GM23338 (cell line): ENCODE measurements at regions not wholly inside any gene's neighbourhood (a gene's known extent, or its start where the extent isn't known, plus 50 kb on each side); places are given as distances from the start of the nearest gene placed in this dataset.

Experiments used
- ATAC-seq: fragments of 200-7000 bp; cut with Tn5 transposase; 3 replicates; pipeline ENCODE4 v1.9.1; 2020
- DNase-seq: peaks from one replicate; pipeline ENCODE4 v3.0.0-alpha.2; 2015; ENCODE audit warnings: low spot score
- H2AFZ ChIP-seq: fragments of 200-600 bp; sonication (generic); 2 replicates; pipeline ENCODE4 v1.8.0; 2016; ENCODE audit warnings: antibody characterized with exemption, mild to moderate bottlenecking, moderate library complexity
- H3F3A ChIP-seq: fragments of 200-600 bp; sonication (generic); replicated peaks from 2 replicates; pipeline ENCODE4 v1.8.0; 2017; ENCODE audit warnings: antibody characterized with exemption, mixed run types, low read depth
- H3K27ac ChIP-seq: fragments of 200-600 bp; sonication (generic); 2 replicates; pipeline ENCODE4 v1.6.1; 2016; ENCODE audit warnings: low read depth
- H3K27me3 ChIP-seq: fragments of 200-600 bp; sonication (generic); 2 replicates; pipeline ENCODE4 v1.8.0; 2016; ENCODE audit warnings: mild to moderate bottlenecking, mixed run types, moderate library complexity; ENCODE audit not compliant: insufficient read depth
- H3K36me3 ChIP-seq: fragments of 200-600 bp; sonication (generic); 2 replicates; pipeline ENCODE4 v1.8.0; 2016; ENCODE audit warnings: mild to moderate bottlenecking; ENCODE audit not compliant: insufficient read depth
- H3K4me1 ChIP-seq: fragments of 200-600 bp; sonication (generic); 2 replicates; pipeline ENCODE4 v1.8.0; 2016; ENCODE audit warnings: mild to moderate bottlenecking, moderate library complexity; ENCODE audit not compliant: insufficient read depth
- H3K4me2 ChIP-seq: fragments of 200-600 bp; sonication (generic); 2 replicates; pipeline ENCODE4 v1.7.1; 2017; ENCODE audit warnings: mixed run types
- H3K4me3 ChIP-seq: fragments of 200-600 bp; sonication (generic); 2 replicates; pipeline ENCODE4 v1.6.1; 2016; ENCODE audit warnings: mixed run types
- H3K79me2 ChIP-seq: fragments of 200-600 bp; sonication (generic); replicated peaks from 2 replicates; pipeline ENCODE4 v1.8.0; 2017; ENCODE audit warnings: mild to moderate bottlenecking; ENCODE audit not compliant: insufficient read depth
- H3K9me2 ChIP-seq: fragments of 200-600 bp; sonication (generic); 2 replicates; pipeline ENCODE4 v1.8.0; 2017; ENCODE audit not compliant: insufficient read depth
- H4K20me1 ChIP-seq: fragments of 200-600 bp; sonication (generic); replicated peaks from 2 replicates; pipeline ENCODE4 v1.8.0; 2017; ENCODE audit warnings: mild to moderate bottlenecking; ENCODE audit not compliant: insufficient read depth
- H3K27ac Mint-ChIP-seq: 2 replicates; pipeline ENCODE4 v1.8.0; 2020; ENCODE audit warnings: inconsistent platforms, mild to moderate bottlenecking, moderate library complexity, mixed read lengths
- H3K27me3 Mint-ChIP-seq: 3 replicates; pipeline ENCODE4 v1.8.0; 2022; ENCODE audit warnings: low read depth, mild to moderate bottlenecking, moderate library complexity, mixed read lengths, inconsistent platforms; ENCODE audit not compliant: insufficient read depth, poor library complexity
- H3K36me3 Mint-ChIP-seq: 3 replicates; pipeline ENCODE4 v1.8.0; 2021; ENCODE audit warnings: low read depth, mild to moderate bottlenecking, inconsistent platforms, moderate library complexity, mixed read lengths
- H3K4me1 Mint-ChIP-seq: 3 replicates; pipeline ENCODE4 v1.8.0; 2020; ENCODE audit warnings: mild to moderate bottlenecking, inconsistent platforms, mixed read lengths
- H3K4me3 Mint-ChIP-seq: 3 replicates; pipeline ENCODE4 v1.8.0; 2021; ENCODE audit warnings: moderate library complexity, mild to moderate bottlenecking, inconsistent platforms, mixed read lengths
- H3K9me3 Mint-ChIP-seq: 3 replicates; pipeline ENCODE4 v1.8.0; 2020; ENCODE audit warnings: moderate library complexity, mild to moderate bottlenecking, inconsistent platforms, mixed read lengths
- CREB1 ChIP-seq: fragments of 250-450 bp; sonication (Bioruptor Pico); IDR thresholded peaks from 2 replicates; pipeline ENCODE4 v1.5.0; 2020; ENCODE audit warnings: low read depth, mild to moderate bottlenecking, moderate library complexity
- EZH2 ChIP-seq: fragments of 200-600 bp; sonication (generic); IDR thresholded peaks from one replicate; pipeline ENCODE4 v1.8.0; 2017; ENCODE audit warnings: antibody characterized with exemption, mild to moderate bottlenecking, low read depth; ENCODE audit not compliant: unreplicated experiment
- EZH2phosphoT487 ChIP-seq: fragments of 200-600 bp; sonication (generic); IDR thresholded peaks from one replicate; pipeline ENCODE4 v1.8.1; 2018; ENCODE audit warnings: antibody characterized with exemption; ENCODE audit not compliant: unreplicated experiment
- JUNB ChIP-seq: IDR thresholded peaks from one replicate; pipeline ENCODE4 v1.6.1; 2016; ENCODE audit warnings: antibody characterized with exemption; ENCODE audit not compliant: unreplicated experiment
- NANOG ChIP-seq: IDR thresholded peaks from 2 replicates; pipeline ENCODE4 v1.6.1; 2016; ENCODE audit warnings: antibody characterized with exemption, borderline replicate concordance
- POLR2AphosphoS5 ChIP-seq: IDR thresholded peaks from 2 replicates; pipeline ENCODE4 v1.6.1; 2016; ENCODE audit warnings: antibody characterized with exemption, low read depth
- STAT1 ChIP-seq: IDR thresholded peaks from one replicate; pipeline ENCODE4 v1.6.1; 2016; ENCODE audit warnings: antibody characterized with exemption; ENCODE audit not compliant: unreplicated experiment
- ZNF114 ChIP-seq: fragments of 250-450 bp; sonication (Bioruptor Pico); IDR thresholded peaks from 2 replicates; pipeline ENCODE4 v1.5.0; 2020; ENCODE audit warnings: mild to moderate bottlenecking, moderate library complexity
- ZNF331 ChIP-seq: fragments of 250-450 bp; sonication (Bioruptor Pico); IDR thresholded peaks from 2 replicates; pipeline ENCODE4 v1.5.0; 2020; ENCODE audit warnings: low read depth, mild to moderate bottlenecking, moderate library complexity
- TF ChIP-seq, protein P1 (sequence below): IDR thresholded peaks from 2 replicates; pipeline ENCODE4 v1.6.1; 2016; ENCODE audit warnings: antibody characterized with exemption
- TF ChIP-seq, protein P2 (sequence below): fragments of 250-450 bp; sonication (Bioruptor Pico); IDR thresholded peaks from 2 replicates; pipeline ENCODE4 v1.5.0; 2020; ENCODE audit warnings: mild to moderate bottlenecking, moderate library complexity
- TF ChIP-seq, protein P3 (sequence below), 2 experiments: fragments of 200-600 bp in 1 of 2; sonication (generic) in 1 of 2; conservative IDR thresholded peaks; 2 replicates each; pipeline versions ENCODE4 v1.5.1 to v1.6.1; 2016 to 2017; ENCODE audit warnings: antibody characterized with exemption in 2 of 2, low read depth in 2 of 2, mild to moderate bottlenecking in 2 of 2, moderate library complexity in 1 of 2
- TF ChIP-seq, protein P4 (sequence below): IDR thresholded peaks from one replicate; pipeline ENCODE4 v1.6.1; 2018; ENCODE audit warnings: antibody characterized with exemption; ENCODE audit not compliant: unreplicated experiment

DNA sequence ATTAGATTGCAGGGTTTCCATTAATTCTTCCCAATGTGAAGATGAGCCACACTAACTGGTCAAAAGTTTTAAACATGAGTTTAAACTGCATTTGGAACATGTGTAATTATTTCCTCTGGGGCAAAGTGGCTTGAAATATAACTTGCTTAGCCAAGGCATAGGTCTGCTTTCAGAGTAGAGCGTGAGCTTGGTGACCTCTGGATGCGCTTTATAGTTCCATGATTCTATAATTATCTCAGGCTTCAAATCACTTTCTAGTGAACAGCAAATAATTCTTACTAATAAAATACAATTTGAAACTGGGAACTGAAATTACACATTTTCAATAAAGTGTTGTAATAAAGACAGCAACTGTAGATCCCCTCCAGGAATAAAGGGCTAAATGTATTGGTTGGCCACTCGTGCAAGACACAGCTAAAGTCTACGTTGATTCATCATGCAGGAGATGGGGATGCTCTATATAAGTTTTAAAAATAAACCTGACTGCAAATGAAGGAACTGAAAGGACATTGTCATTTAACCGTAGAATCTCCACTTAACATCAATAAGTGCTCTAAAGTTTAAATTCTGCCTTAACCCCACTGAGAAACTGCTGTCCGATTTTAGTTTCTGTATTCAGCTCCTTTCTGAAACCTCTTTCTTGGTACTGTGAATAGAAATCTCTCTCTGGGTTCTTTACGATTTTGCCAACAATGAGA lies 460.0 kb downstream of the PSAT1 start:
- H3K4me3 ChIP-seq = no peak overlapping the region

More for the DNA sequence above, 460.0 kb downstream of the PSAT1 start:
- Mint-ChIP-seq H3K9me3 (peaks cover 3% of the 10 kb centered on the region; the same call in 1 of the 3 replicates), H3K27ac (no peak overlapping the region), H3K36me3 (peaks cover 2% of the 10 kb centered on the region; the same call in 1 of the 3 replicates), H3K4me3 (no peak overlapping the region), H3K4me1 (no peaks in the 10 kb centered on the region), H3K27me3 (no peaks in the 10 kb centered on the region)
- H3K4me2 ChIP-seq = no peak overlapping the region
- H3F3A ChIP-seq = no peaks in the 10 kb centered on the region
- DNase-seq = no peak
- no peaks in the 10 kb centered on the region for H3K4me1 ChIP-seq
- ATAC-seq = no peak
- no peaks in the 10 kb centered on the region for H3K27me3 ChIP-seq
- H2AFZ ChIP-seq = no peak overlapping the region
- no peaks in the 10 kb centered on the region; the same call in 1 of the 2 replicates for H4K20me1 ChIP-seq
- no peaks in the 10 kb centered on the region for H3K36me3 ChIP-seq
- H3K27ac ChIP-seq = no peak overlapping the region
- H3K79me2 ChIP-seq = no peaks in the 10 kb centered on the region
- no peaks in the 10 kb centered on the region for H3K9me2 ChIP-seq
- TF ChIP-seq NANOG (no peak), ZNF331 (no peak), STAT1 (no peak), ZNF114 (CRISPR knock-in tag) (no peak), POLR2AphosphoS5 (no peak), CREB1 (CRISPR knock-in tag) (no peak), EZH2 (no peak), EZH2phosphoT487 (no peak), JUNB (no peak)
- TF ChIP-seq, protein P1, sequence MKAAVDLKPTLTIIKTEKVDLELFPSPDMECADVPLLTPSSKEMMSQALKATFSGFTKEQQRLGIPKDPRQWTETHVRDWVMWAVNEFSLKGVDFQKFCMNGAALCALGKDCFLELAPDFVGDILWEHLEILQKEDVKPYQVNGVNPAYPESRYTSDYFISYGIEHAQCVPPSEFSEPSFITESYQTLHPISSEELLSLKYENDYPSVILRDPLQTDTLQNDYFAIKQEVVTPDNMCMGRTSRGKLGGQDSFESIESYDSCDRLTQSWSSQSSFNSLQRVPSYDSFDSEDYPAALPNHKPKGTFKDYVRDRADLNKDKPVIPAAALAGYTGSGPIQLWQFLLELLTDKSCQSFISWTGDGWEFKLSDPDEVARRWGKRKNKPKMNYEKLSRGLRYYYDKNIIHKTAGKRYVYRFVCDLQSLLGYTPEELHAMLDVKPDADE = no peak
- TF ChIP-seq, protein P2, sequence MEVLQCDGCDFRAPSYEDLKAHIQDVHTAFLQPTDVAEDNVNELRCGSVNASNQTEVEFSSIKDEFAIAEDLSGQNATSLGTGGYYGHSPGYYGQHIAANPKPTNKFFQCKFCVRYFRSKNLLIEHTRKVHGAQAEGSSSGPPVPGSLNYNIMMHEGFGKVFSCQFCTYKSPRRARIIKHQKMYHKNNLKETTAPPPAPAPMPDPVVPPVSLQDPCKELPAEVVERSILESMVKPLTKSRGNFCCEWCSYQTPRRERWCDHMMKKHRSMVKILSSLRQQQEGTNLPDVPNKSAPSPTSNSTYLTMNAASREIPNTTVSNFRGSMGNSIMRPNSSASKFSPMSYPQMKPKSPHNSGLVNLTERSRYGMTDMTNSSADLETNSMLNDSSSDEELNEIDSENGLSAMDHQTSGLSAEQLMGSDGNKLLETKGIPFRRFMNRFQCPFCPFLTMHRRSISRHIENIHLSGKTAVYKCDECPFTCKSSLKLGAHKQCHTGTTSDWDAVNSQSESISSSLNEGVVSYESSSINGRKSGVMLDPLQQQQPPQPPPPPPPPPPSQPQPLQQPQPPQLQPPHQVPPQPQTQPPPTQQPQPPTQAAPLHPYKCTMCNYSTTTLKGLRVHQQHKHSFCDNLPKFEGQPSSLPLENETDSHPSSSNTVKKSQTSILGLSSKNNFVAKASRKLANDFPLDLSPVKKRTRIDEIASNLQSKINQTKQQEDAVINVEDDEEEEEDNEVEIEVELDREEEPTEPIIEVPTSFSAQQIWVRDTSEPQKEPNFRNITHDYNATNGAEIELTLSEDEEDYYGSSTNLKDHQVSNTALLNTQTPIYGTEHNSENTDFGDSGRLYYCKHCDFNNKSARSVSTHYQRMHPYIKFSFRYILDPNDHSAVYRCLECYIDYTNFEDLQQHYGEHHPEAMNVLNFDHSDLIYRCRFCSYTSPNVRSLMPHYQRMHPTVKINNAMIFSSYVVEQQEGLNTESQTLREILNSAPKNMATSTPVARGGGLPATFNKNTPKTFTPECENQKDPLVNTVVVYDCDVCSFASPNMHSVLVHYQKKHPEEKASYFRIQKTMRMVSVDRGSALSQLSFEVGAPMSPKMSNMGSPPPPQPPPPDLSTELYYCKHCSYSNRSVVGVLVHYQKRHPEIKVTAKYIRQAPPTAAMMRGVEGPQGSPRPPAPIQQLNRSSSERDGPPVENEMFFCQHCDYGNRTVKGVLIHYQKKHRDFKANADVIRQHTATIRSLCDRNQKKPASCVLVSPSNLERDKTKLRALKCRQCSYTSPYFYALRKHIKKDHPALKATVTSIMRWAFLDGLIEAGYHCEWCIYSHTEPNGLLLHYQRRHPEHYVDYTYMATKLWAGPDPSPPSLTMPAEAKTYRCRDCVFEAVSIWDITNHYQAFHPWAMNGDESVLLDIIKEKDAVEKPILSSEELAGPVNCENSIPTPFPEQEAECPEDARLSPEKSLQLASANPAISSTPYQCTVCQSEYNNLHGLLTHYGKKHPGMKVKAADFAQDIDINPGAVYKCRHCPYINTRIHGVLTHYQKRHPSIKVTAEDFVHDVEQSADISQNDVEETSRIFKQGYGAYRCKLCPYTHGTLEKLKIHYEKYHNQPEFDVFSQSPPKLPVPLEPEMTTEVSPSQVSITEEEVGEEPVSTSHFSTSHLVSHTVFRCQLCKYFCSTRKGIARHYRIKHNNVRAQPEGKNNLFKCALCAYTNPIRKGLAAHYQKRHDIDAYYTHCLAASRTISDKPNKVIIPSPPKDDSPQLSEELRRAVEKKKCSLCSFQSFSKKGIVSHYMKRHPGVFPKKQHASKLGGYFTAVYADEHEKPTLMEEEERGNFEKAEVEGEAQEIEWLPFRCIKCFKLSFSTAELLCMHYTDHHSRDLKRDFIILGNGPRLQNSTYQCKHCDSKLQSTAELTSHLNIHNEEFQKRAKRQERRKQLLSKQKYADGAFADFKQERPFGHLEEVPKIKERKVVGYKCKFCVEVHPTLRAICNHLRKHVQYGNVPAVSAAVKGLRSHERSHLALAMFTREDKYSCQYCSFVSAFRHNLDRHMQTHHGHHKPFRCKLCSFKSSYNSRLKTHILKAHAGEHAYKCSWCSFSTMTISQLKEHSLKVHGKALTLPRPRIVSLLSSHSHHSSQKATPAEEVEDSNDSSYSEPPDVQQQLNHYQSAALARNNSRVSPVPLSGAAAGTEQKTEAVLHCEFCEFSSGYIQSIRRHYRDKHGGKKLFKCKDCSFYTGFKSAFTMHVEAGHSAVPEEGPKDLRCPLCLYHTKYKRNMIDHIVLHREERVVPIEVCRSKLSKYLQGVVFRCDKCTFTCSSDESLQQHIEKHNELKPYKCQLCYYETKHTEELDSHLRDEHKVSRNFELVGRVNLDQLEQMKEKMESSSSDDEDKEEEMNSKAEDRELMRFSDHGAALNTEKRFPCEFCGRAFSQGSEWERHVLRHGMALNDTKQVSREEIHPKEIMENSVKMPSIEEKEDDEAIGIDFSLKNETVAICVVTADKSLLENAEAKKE (CRISPR knock-in tag) = no peak
- TF ChIP-seq, protein P3, sequence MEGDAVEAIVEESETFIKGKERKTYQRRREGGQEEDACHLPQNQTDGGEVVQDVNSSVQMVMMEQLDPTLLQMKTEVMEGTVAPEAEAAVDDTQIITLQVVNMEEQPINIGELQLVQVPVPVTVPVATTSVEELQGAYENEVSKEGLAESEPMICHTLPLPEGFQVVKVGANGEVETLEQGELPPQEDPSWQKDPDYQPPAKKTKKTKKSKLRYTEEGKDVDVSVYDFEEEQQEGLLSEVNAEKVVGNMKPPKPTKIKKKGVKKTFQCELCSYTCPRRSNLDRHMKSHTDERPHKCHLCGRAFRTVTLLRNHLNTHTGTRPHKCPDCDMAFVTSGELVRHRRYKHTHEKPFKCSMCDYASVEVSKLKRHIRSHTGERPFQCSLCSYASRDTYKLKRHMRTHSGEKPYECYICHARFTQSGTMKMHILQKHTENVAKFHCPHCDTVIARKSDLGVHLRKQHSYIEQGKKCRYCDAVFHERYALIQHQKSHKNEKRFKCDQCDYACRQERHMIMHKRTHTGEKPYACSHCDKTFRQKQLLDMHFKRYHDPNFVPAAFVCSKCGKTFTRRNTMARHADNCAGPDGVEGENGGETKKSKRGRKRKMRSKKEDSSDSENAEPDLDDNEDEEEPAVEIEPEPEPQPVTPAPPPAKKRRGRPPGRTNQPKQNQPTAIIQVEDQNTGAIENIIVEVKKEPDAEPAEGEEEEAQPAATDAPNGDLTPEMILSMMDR (conservative IDR thresholded peaks at IDR 0.05; ENCODE audit: low read depth in 2 of 2) = no peak
- TF ChIP-seq, protein P4, sequence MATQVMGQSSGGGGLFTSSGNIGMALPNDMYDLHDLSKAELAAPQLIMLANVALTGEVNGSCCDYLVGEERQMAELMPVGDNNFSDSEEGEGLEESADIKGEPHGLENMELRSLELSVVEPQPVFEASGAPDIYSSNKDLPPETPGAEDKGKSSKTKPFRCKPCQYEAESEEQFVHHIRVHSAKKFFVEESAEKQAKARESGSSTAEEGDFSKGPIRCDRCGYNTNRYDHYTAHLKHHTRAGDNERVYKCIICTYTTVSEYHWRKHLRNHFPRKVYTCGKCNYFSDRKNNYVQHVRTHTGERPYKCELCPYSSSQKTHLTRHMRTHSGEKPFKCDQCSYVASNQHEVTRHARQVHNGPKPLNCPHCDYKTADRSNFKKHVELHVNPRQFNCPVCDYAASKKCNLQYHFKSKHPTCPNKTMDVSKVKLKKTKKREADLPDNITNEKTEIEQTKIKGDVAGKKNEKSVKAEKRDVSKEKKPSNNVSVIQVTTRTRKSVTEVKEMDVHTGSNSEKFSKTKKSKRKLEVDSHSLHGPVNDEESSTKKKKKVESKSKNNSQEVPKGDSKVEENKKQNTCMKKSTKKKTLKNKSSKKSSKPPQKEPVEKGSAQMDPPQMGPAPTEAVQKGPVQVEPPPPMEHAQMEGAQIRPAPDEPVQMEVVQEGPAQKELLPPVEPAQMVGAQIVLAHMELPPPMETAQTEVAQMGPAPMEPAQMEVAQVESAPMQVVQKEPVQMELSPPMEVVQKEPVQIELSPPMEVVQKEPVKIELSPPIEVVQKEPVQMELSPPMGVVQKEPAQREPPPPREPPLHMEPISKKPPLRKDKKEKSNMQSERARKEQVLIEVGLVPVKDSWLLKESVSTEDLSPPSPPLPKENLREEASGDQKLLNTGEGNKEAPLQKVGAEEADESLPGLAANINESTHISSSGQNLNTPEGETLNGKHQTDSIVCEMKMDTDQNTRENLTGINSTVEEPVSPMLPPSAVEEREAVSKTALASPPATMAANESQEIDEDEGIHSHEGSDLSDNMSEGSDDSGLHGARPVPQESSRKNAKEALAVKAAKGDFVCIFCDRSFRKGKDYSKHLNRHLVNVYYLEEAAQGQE = no peak
